ENCODE measurements at regions not wholly inside any gene's neighbourhood (a gene's known extent, or its start where the extent isn't known, plus 50 kb on each side); places are given as distances from the start of the nearest gene placed in this dataset.

DNA sequence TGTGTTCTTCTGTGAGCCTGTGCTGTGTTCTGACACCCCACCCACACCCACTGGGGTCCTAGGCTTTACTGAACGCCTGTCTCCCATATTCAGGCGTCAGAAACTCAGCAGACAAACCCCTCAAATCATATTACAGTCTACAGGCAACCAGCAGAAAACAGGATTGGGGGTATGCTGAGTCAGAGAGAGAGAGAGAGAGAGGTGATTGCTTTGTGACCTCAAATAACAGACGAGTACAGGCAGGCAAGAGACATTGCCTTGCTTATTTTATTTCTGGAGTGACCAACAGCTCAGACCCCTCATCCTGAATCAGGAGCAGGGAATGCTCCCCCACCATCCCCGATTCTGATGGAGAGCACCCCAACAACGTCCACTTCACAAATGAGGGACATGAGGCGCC is 473.9 kb downstream of the PMP22 start:
- H3K36me3 ChIP-seq (replicated peaks; ENCODE audit: low read depth, low read length), result no peaks in the 10 kb centered on the region
- TF ChIP-seq EZH2phosphoT487 (IDR thresholded peaks at IDR 0.05; ENCODE audit: low read depth) (no peak), CTCF (IDR thresholded peaks at IDR 0.05; ENCODE audit: low read depth, low read length) (no peak)
- no peaks in the 10 kb centered on the region for H3K27me3 ChIP-seq (ENCODE audit: low read depth, low read length)
- no peaks in the 10 kb centered on the region for H3K4me1 ChIP-seq (ENCODE audit: low read length)
- H3K27ac ChIP-seq (ENCODE audit: low read length), result no peak overlapping the region
- H3K4me2 ChIP-seq (ENCODE audit: low read length), result no peak overlapping the region
- H3K9ac ChIP-seq (ENCODE audit: low read length), result no peak overlapping the region
- H3K4me3 ChIP-seq (ENCODE audit: low read length), result no peak overlapping the region
- no peak overlapping the region for H2AFZ ChIP-seq (ENCODE audit: low read depth, low read length)
- no peaks in the 10 kb centered on the region for H3K79me2 ChIP-seq (ENCODE audit: low read length)
- H4K20me1 ChIP-seq (ENCODE audit: insufficient read depth, low read length), result no peaks in the 10 kb centered on the region
- no peaks in the 10 kb centered on the region for H3K9me3 ChIP-seq (ENCODE audit: insufficient read depth, low read length)

- no peaks in the 10 kb centered on the region for H3K36me3 ChIP-seq (replicated peaks; ENCODE audit: low read depth, low read length)
- no peaks in the 10 kb centered on the region for H3K27me3 ChIP-seq (ENCODE audit: low read depth, low read length)
- H2AFZ ChIP-seq (ENCODE audit: low read depth, low read length), result no peak overlapping the region
- H3K4me3 ChIP-seq (ENCODE audit: low read length), result no peak overlapping the region
- H3K4me2 ChIP-seq (ENCODE audit: low read length), result no peak overlapping the region
- no peak for TF ChIP-seq EZH2phosphoT487 (IDR thresholded peaks at IDR 0.05; ENCODE audit: low read depth)
- no peak for TF ChIP-seq CTCF (IDR thresholded peaks at IDR 0.05; ENCODE audit: low read depth, low read length)
- no peaks in the 10 kb centered on the region for H3K9me3 ChIP-seq (ENCODE audit: insufficient read depth, low read length)
- no peak overlapping the region for H3K9ac ChIP-seq (ENCODE audit: low read length)
- no peaks in the 10 kb centered on the region for H3K4me1 ChIP-seq (ENCODE audit: low read length)
- no peaks in the 10 kb centered on the region for H3K79me2 ChIP-seq (ENCODE audit: low read length)
- no peaks in the 10 kb centered on the region for H4K20me1 ChIP-seq (ENCODE audit: insufficient read depth, low read length)
- no peak overlapping the region for H3K27ac ChIP-seq (ENCODE audit: low read length)
Measured at GRCh38 chr17:14790521-14790920, 474.6 kb downstream of the PMP22 start.

- Histone ChIP-seq H3K27ac (ENCODE audit: low read length) (no peak overlapping the region), H3K4me2 (ENCODE audit: low read length) (no peak overlapping the region), H3K36me3 (replicated peaks; ENCODE audit: low read depth, low read length) (no peaks in the 10 kb centered on the region), H3K4me3 (ENCODE audit: low read length) (no peak overlapping the region), H3K9ac (ENCODE audit: low read length) (no peak overlapping the region), H3K4me1 (ENCODE audit: low read length) (no peaks in the 10 kb centered on the region), H2AFZ (ENCODE audit: low read depth, low read length) (no peak overlapping the region), H3K27me3 (ENCODE audit: low read depth, low read length) (no peaks in the 10 kb centered on the region), H4K20me1 (ENCODE audit: insufficient read depth, low read length) (no peaks in the 10 kb centered on the region), H3K9me3 (ENCODE audit: insufficient read depth, low read length) (no peaks in the 10 kb centered on the region), H3K79me2 (ENCODE audit: low read length) (no peaks in the 10 kb centered on the region)
- no peak for TF ChIP-seq EZH2phosphoT487 (IDR thresholded peaks at IDR 0.05; ENCODE audit: low read depth)
- no peak for TF ChIP-seq CTCF (IDR thresholded peaks at IDR 0.05; ENCODE audit: low read depth, low read length)
Measured at GRCh38 chr17:14784997-14785696, 480.0 kb downstream of the PMP22 start.

DNA sequence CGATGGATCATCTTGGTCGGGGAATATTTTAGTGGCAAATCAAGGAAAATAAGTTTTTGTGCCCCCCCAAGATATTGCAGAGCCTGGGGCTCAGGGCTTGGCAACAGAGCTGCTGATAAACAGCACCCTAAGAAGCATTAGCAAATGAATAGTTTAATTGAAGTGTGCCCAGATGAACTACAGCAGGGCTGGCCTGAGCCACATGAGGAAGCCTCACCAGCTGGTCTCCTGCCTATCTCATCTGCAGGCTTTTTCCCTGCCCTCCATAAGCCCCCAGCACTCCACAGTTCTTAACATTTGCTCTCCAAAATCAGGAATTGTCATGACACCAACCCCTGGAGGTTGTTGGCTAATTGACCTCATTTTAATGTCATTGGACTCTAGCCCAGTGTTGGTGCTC is 480.2 kb downstream of the HS3ST3B1 start:
- Histone ChIP-seq H3K27me3 (ENCODE audit: low read depth, low read length) (no peaks in the 10 kb centered on the region), H3K4me2 (ENCODE audit: low read length) (no peak overlapping the region), H2AFZ (ENCODE audit: low read depth, low read length) (no peak overlapping the region), H3K4me3 (ENCODE audit: low read length) (no peak overlapping the region), H3K79me2 (ENCODE audit: low read length) (no peaks in the 10 kb centered on the region), H3K9ac (ENCODE audit: low read length) (no peak overlapping the region), H4K20me1 (ENCODE audit: insufficient read depth, low read length) (no peaks in the 10 kb centered on the region), H3K4me1 (ENCODE audit: low read length) (no peaks in the 10 kb centered on the region), H3K36me3 (replicated peaks; ENCODE audit: low read depth, low read length) (no peaks in the 10 kb centered on the region), H3K9me3 (ENCODE audit: insufficient read depth, low read length) (no peaks in the 10 kb centered on the region), H3K27ac (ENCODE audit: low read length) (no peak overlapping the region)
- no peak for TF ChIP-seq EZH2phosphoT487 (IDR thresholded peaks at IDR 0.05; ENCODE audit: low read depth)
- no peak for TF ChIP-seq CTCF (IDR thresholded peaks at IDR 0.05; ENCODE audit: low read depth, low read length)
